ENCODE measurements at regions not wholly inside any gene's neighbourhood (a gene's known extent, or its start where the extent isn't known, plus 50 kb on each side); places are given as distances from the start of the nearest gene placed in this dataset.

DNA sequence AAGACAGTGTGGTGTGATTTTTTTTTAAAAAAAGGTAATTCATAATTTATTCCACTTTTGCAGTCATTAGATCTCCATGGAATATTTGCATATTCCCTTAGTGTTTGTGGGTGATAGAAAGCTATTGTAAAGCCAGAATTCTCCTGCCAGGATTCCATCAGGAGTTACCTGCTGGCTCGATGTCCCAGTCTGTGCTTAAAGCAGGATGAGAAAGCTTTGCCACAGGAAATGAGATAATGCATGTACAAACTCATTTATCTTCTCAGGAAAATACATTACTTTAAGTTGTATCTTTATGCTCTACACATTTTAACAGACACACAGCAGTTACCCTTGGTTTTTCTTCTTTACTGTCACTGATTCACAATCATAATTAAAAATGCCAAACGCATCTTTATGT lies 553.0 kb downstream of the CD109 start:
- TF ChIP-seq CTCF (IDR thresholded peaks at IDR 0.05) (no peak), POLR2A (IDR thresholded peaks at IDR 0.05) (no peak), POLR2AphosphoS5 (IDR thresholded peaks at IDR 0.05) (no peak)

Measured in transverse colon (tissue), 4 donors.